Upper lobe of left lung (tissue), 4 donors: ENCODE measurements at regions not wholly inside any gene's neighbourhood (a gene's known extent, or its start where the extent isn't known, plus 50 kb on each side); places are given as distances from the start of the nearest gene placed in this dataset.

Experiments
- EP300 ChIP-seq, 4 donors: sonication (generic); formaldehyde crosslinking; IDR thresholded peaks; one replicate each; pipeline ENCODE4 v1.5.1; 2017; ENCODE audit warnings: antibody characterized with exemption in 4 of 4, control low read depth in 2 of 4
- POLR2A ChIP-seq, 4 donors: fragments of 450-650 bp; IDR thresholded peaks; one replicate each; pipeline ENCODE4 v1.5.1; 2016 to 2017; ENCODE audit warnings: antibody characterized with exemption in 4 of 4, mild to moderate bottlenecking in 2 of 4
- POLR2AphosphoS5 ChIP-seq, 2 donors: sonication (generic); formaldehyde crosslinking; IDR thresholded peaks; one replicate each; pipeline ENCODE4 v1.5.1; 2017; ENCODE audit warnings: antibody characterized with exemption in 2 of 2
- TF ChIP-seq, protein P1 (sequence below), 6 experiments: fragments of 450-650 bp in 4 of 6; fragments of 200-600 bp in 2 of 6; sonication (generic) in 2 of 6; IDR thresholded peaks; one replicate each; pipeline ENCODE4 v1.5.1; 2016 to 2019; ENCODE audit warnings: antibody characterized with exemption in 6 of 6

- TF ChIP-seq, protein P1, sequence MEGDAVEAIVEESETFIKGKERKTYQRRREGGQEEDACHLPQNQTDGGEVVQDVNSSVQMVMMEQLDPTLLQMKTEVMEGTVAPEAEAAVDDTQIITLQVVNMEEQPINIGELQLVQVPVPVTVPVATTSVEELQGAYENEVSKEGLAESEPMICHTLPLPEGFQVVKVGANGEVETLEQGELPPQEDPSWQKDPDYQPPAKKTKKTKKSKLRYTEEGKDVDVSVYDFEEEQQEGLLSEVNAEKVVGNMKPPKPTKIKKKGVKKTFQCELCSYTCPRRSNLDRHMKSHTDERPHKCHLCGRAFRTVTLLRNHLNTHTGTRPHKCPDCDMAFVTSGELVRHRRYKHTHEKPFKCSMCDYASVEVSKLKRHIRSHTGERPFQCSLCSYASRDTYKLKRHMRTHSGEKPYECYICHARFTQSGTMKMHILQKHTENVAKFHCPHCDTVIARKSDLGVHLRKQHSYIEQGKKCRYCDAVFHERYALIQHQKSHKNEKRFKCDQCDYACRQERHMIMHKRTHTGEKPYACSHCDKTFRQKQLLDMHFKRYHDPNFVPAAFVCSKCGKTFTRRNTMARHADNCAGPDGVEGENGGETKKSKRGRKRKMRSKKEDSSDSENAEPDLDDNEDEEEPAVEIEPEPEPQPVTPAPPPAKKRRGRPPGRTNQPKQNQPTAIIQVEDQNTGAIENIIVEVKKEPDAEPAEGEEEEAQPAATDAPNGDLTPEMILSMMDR (IDR thresholded peaks at IDR 0.05), result no peak
- TF ChIP-seq EP300 (IDR thresholded peaks at IDR 0.05) (no peak), POLR2A (IDR thresholded peaks at IDR 0.05) (no peak), POLR2AphosphoS5 (IDR thresholded peaks at IDR 0.05) (no peak)
Measured at GRCh38 chr17:71741836-71742235, 379.0 kb upstream of the SOX9 start.
